Mesodermal cell (in vitro differentiated cells): ENCODE measurements at regions not wholly inside any gene's neighbourhood (a gene's known extent, or its start where the extent isn't known, plus 50 kb on each side); places are given as distances from the start of the nearest gene placed in this dataset.

Experiments used
- H3K27ac ChIP-seq: 2 replicates; pipeline ENCODE4 v1.7.0; 2013; ENCODE audit warnings: mild to moderate bottlenecking, low read depth, low read length, moderate library complexity; ENCODE audit not compliant: severe bottlenecking
- H3K36me3 ChIP-seq: 2 replicates; pipeline ENCODE4 v1.7.1; 2013; ENCODE audit warnings: mild to moderate bottlenecking, low read length, moderate library complexity; ENCODE audit not compliant: control insufficient read depth, insufficient read depth
- H3K4me1 ChIP-seq: one replicate; pipeline ENCODE4 v1.7.1; 2013; ENCODE audit warnings: mild to moderate bottlenecking, low read length; ENCODE audit not compliant: insufficient read depth, control insufficient read depth, poor library complexity, severe bottlenecking
- H3K4me3 ChIP-seq: 2 replicates; pipeline ENCODE4 v1.7.0; 2013; ENCODE audit warnings: low read length, control low read depth, mild to moderate bottlenecking; ENCODE audit not compliant: insufficient read depth, poor library complexity, severe bottlenecking; ENCODE audit errors: extremely low read depth
- H3K9me3 ChIP-seq: 2 replicates; pipeline ENCODE4 v1.7.1; 2013; ENCODE audit warnings: mild to moderate bottlenecking, low read length, moderate library complexity; ENCODE audit not compliant: control insufficient read depth
- WGBS, 2 experiments: methylation state at CpG; one replicate each; pipeline ENCODE4 v1.1.5; 2013; ENCODE audit warnings: missing lambda C conversion rate in 2 of 2; ENCODE audit not compliant: insufficient coverage in 2 of 2; 5-methylcytosine and 5-hydroxymethylcytosine counted together

GRCh38 chr10:23694446-23694920, 255.6 kb downstream of the OTUD1 start:
- WGBS, 2 experiments: 0 to 1% methylated on average over 8 to 25 of the region's 49 CpGs
- Histone ChIP-seq H3K4me1 (peaks cover 13% of the 10 kb centered on the region), H3K27ac (no peak overlapping the region), H3K4me3 (peak overlapping the region; percentile 32), H3K9me3 (no peaks in the 10 kb centered on the region), H3K36me3 (no peaks in the 10 kb centered on the region)

DNA sequence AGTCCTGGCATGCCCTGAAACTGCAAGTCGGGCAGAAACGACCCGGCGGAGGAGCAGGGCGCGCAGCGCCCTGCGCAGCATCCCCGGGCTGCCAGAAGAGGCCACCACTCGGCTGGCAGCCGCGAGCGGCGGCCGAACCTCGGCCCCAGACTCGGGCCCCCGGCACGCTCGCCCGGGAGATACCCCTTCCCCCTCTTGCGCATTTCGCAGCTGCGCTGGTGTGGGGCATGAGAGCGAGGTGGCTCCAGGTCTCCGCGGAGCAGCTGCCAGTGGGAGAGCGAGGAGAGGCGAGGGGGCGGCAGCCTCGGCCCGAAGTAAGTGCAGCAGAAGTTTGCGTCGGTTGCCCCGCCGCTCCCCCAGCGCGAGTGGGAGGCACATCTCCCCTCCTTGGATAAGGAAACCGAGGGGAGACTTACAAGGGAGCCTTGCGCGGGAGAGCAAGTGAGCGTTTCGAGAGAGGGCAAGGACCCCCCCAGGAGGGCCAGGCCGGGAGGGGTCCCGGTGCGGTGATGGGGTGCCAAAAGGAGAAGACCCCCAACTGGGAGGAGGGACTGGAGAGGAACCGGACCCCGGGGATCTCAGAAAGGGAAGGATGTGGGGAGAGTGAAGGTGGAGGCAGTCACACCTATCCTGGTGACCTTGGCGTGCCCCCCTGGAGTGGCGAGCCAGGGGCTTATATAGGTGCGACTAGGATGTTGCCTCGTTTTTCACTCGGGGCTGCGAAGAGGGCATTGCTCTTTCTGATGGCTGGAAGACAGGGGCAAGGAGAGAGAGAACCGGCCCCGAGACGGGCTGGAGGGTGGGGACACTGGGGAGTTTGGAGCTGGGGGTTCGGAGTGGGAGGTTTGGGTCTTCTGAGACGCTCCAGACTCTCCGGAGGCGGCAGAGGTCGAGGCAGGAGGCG, 256.3 kb downstream of the OTUD1 start:
- H3K4me3 ChIP-seq: peak overlapping the region; percentile 32
- no peaks in the 10 kb centered on the region for H3K9me3 ChIP-seq
- H3K36me3 ChIP-seq: no peaks in the 10 kb centered on the region
- peaks cover 13% of the 10 kb centered on the region for H3K4me1 ChIP-seq
- 1 to 2% methylated on average over 50 to 51 of the region's 63 CpGs for WGBS, 2 experiments
- no peak overlapping the region for H3K27ac ChIP-seq

GRCh38 chr10:23695825-23696420, 257.0 kb downstream of the OTUD1 start:
- Histone ChIP-seq H3K36me3 (no peaks in the 10 kb centered on the region), H3K4me1 (peaks cover 13% of the 10 kb centered on the region), H3K4me3 (no peak overlapping the region), H3K9me3 (no peaks in the 10 kb centered on the region), H3K27ac (no peak overlapping the region)
- 5 to 7% methylated on average over 21 to 33 of the region's 36 CpGs for WGBS, 2 experiments

GRCh38 chr10:23696476-23696875, 257.6 kb downstream of the OTUD1 start:
- no peaks in the 10 kb centered on the region for H3K36me3 ChIP-seq
- no peak overlapping the region for H3K4me3 ChIP-seq
- H3K9me3 ChIP-seq: no peaks in the 10 kb centered on the region
- H3K27ac ChIP-seq: no peak overlapping the region
- peaks cover 13% of the 10 kb centered on the region for H3K4me1 ChIP-seq
- 80 to 90% methylated on average over 1 to 3 of the region's 3 CpGs for WGBS, 2 experiments

DNA sequence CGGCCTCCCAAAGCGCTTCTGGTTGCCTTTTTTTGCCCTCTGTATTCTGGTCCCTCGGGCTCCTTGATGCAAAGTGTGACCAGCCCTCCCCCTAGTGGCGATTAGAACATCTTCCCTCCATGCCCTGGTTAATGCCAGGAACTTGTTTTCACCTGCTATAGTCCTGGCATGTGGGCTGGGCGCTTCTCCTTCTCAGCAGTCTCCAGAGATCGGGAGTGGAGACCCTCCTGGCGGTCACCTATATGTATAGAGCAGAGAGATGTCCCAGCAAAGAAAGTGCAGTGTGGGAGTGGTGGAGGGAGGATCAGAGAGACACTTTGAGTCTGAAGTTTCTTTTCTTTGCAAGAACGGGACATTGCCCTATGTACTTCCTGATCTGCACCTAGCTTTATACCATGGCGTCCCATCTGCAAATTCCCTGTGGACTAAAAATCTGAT, 264.1 kb downstream of the OTUD1 start:
- Histone ChIP-seq H3K4me3 (no peak overlapping the region), H3K27ac (no peak overlapping the region), H3K4me1 (no peaks in the 10 kb centered on the region), H3K9me3 (no peaks in the 10 kb centered on the region), H3K36me3 (no peaks in the 10 kb centered on the region)
- WGBS, 2 experiments: 23 to 29% methylated on average over 3 to 7 of the region's 9 CpGs

DNA sequence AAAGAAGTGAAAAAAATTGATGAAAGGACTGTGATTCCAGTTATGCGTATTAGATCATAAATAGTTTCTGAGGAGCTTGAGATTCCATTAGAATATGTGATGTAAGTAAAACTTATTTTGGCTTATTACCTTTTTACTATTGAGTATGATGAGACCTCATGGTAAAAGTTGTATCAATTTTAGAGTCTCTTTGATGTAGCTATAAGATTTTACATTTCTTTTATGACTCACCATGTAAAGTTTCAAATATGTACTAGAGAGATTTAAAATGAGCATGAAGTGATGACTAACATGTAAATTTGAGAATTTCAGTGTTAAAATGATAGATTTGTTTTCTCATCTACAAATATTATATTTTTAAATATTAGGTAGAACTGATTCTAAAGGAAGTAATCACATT, 276.5 kb downstream of the OTUD1 start:
- H3K4me1 ChIP-seq: no peaks in the 10 kb centered on the region
- H3K9me3 ChIP-seq: no peaks in the 10 kb centered on the region
- H3K4me3 ChIP-seq: no peak overlapping the region
- whole genome bisulfite sequencing, 2 experiments: 100% methylated on average over 1 of the region's 1 CpG; no CpG with 5 or more reads in 1 of the 2 experiments
- H3K27ac ChIP-seq: no peak overlapping the region
- no peaks in the 10 kb centered on the region for H3K36me3 ChIP-seq

- Histone ChIP-seq H3K9me3 (peaks cover 3% of the 10 kb centered on the region), H3K36me3 (no peaks in the 10 kb centered on the region), H3K4me1 (no peaks in the 10 kb centered on the region), H3K4me3 (no peak overlapping the region), H3K27ac (no peak overlapping the region)
- WGBS, 2 experiments: no CpG with 5 or more reads among the region's 2 CpGs
Observed at GRCh38 chr10:23717913-23718312, 279.0 kb downstream of the OTUD1 start.

- Histone ChIP-seq H3K4me3 (no peak overlapping the region), H3K4me1 (no peaks in the 10 kb centered on the region), H3K27ac (no peak overlapping the region), H3K9me3 (peaks cover 3% of the 10 kb centered on the region), H3K36me3 (no peaks in the 10 kb centered on the region)
- 85 to 86% methylated on average over 3 of the region's 3 CpGs for WGBS, 2 experiments
Observed at GRCh38 chr10:23718946-23719345, 280.1 kb downstream of the OTUD1 start.

DNA sequence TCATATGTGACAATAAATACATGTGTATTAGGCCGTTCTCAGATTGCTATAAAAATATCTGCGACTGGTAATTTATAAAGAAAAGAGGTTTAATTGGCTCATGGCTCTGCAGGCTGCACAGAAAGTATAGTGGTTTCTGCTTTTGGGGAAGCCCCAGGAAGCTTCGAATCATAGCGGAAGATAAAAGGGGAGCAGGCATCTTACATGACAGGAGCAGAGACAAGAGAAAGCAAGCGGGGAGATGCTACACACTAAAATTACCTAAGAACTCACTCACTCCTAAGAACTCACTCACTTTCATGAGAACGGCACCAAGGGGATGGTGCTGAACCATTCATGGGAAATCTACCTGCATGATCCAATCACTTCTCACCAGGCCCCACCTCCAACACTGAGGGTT, 284.9 kb downstream of the OTUD1 start:
- H3K9me3 ChIP-seq: peaks cover 3% of the 10 kb centered on the region
- H3K4me1 ChIP-seq: no peaks in the 10 kb centered on the region
- 97 to 100% methylated on average over 2 to 6 of the region's 6 CpGs for WGBS, 2 experiments
- no peaks in the 10 kb centered on the region for H3K36me3 ChIP-seq
- H3K27ac ChIP-seq: no peak overlapping the region
- H3K4me3 ChIP-seq: no peak overlapping the region

GRCh38 chr10:23725548-23725947, 286.7 kb downstream of the OTUD1 start:
- H3K9me3 ChIP-seq: peaks cover 3% of the 10 kb centered on the region
- no CpG with 5 or more reads among the region's 1 CpG for WGBS, 2 experiments
- H3K4me1 ChIP-seq: no peaks in the 10 kb centered on the region
- no peak overlapping the region for H3K4me3 ChIP-seq
- no peak overlapping the region for H3K27ac ChIP-seq
- H3K36me3 ChIP-seq: no peaks in the 10 kb centered on the region

DNA sequence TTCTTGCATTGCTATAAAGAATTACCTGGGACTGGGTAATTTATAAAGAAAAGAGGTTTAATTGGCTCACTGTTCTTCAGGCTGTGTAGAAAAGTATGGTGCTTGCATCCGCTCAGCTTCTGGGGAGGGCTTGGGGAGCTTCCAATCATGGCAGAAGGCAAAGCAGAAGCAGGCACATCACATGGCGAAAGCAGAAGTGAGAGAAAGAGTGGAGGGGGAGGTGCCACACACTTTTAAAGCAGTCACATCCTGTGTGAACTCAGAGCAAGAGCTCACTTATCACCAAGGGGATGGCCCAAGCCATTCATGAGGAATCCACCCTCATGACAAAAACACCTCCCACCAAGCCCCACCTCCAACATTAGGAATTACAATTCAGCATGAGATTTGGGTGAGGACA, 303.5 kb downstream of the OTUD1 start:
- Histone ChIP-seq H3K4me3 (no peak overlapping the region), H3K4me1 (no peaks in the 10 kb centered on the region), H3K9me3 (no peaks in the 10 kb centered on the region), H3K36me3 (no peaks in the 10 kb centered on the region), H3K27ac (no peak overlapping the region)
- 100% methylated on average over 1 of the region's 2 CpGs for WGBS, 2 experiments
